NB4 (cell line): ENCODE measurements at regions not wholly inside any gene's neighbourhood (a gene's known extent, or its start where the extent isn't known, plus 50 kb on each side); places are given as distances from the start of the nearest gene placed in this dataset.

Source experiments
- MAX ChIP-seq: IDR thresholded peaks from 2 replicates; pipeline ENCODE4 v1.6.1; 2011; ENCODE audit warnings: low read depth, low read length
- POLR2A ChIP-seq: IDR thresholded peaks from 2 replicates; pipeline ENCODE4 v1.6.1; 2011; ENCODE audit warnings: mild to moderate bottlenecking; ENCODE audit not compliant: insufficient read length; ENCODE audit errors: extremely low read depth
- TF ChIP-seq, protein P1 (sequence below): IDR thresholded peaks from one replicate; pipeline ENCODE4 v1.5.1; 2012; ENCODE audit warnings: low read depth, low read length

DNA sequence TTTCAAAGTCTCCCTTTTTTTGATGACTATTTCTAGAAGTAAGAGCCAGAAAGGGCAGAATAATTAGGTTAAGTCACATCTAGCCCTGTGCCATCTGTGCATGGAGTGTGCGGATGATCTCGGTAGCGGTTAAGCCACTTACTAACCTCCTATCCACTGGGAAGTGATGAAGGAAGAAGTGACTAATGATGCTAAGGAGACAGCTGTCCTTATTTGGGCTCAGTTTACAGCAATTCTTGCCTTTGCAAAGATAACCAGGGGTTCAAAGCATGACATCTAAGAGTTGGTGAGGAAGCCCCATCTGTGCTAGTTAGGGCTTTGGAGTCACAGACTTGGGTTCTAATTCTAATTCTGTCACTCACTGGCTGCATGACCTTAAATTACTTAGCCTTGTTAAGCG is 62.4 kb upstream of the RREB1 start:
- TF ChIP-seq, protein P1, sequence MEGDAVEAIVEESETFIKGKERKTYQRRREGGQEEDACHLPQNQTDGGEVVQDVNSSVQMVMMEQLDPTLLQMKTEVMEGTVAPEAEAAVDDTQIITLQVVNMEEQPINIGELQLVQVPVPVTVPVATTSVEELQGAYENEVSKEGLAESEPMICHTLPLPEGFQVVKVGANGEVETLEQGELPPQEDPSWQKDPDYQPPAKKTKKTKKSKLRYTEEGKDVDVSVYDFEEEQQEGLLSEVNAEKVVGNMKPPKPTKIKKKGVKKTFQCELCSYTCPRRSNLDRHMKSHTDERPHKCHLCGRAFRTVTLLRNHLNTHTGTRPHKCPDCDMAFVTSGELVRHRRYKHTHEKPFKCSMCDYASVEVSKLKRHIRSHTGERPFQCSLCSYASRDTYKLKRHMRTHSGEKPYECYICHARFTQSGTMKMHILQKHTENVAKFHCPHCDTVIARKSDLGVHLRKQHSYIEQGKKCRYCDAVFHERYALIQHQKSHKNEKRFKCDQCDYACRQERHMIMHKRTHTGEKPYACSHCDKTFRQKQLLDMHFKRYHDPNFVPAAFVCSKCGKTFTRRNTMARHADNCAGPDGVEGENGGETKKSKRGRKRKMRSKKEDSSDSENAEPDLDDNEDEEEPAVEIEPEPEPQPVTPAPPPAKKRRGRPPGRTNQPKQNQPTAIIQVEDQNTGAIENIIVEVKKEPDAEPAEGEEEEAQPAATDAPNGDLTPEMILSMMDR, result no peak
- TF ChIP-seq MAX (no peak), POLR2A (no peak)
